Tibial nerve (tissue), 4 donors: ENCODE measurements at regions not wholly inside any gene's neighbourhood (a gene's known extent, or its start where the extent isn't known, plus 50 kb on each side); places are given as distances from the start of the nearest gene placed in this dataset.

Experiments used
- DNase-seq, 2 donors: peaks; one replicate each; pipeline ENCODE4 v3.0.0-alpha.2; 2019; ENCODE audit warnings: low spot score in 2 of 2
- H3K27ac ChIP-seq, 4 donors: fragments of 200-600 bp; sonication (generic) in 3 of 4; one replicate each; pipeline ENCODE4 v1.5.1; 2017 to 2019; ENCODE audit warnings: mild to moderate bottlenecking in 1 of 4
- H3K27me3 ChIP-seq, 2 donors: fragments of 200-600 bp; sonication (generic) in 1 of 2; one replicate each; pipeline versions ENCODE4 v1.5.1 to v1.6.0; 2017 to 2019
- H3K36me3 ChIP-seq, 3 donors: fragments of 200-600 bp; sonication (generic); one replicate each; pipeline ENCODE4 v1.5.1; 2018 to 2019
- H3K4me1 ChIP-seq, 4 donors: fragments of 200-600 bp; sonication (generic) in 3 of 4; one replicate each; pipeline ENCODE4 v1.5.1; 2017 to 2019
- H3K4me3 ChIP-seq, 4 donors: fragments of 200-600 bp; sonication (generic) in 3 of 4; one replicate each; pipeline ENCODE4 v1.5.1; 2017 to 2019; ENCODE audit warnings: mild to moderate bottlenecking in 1 of 4, moderate library complexity in 1 of 4
- H3K9me3 ChIP-seq, 4 donors: fragments of 200-600 bp; sonication (generic) in 3 of 4; one replicate each; pipeline ENCODE4 v1.5.1; 2017 to 2019
- EP300 ChIP-seq, 2 donors: sonication (generic); formaldehyde crosslinking; IDR thresholded peaks; one replicate each; pipeline ENCODE4 v1.6.1; 2017; ENCODE audit warnings: antibody characterized with exemption in 2 of 2, mild to moderate bottlenecking in 1 of 2
- POLR2A ChIP-seq, 2 donors: fragments of 450-650 bp; IDR thresholded peaks; one replicate each; pipeline ENCODE4 v1.6.1; 2017; ENCODE audit warnings: antibody characterized with exemption in 2 of 2, mild to moderate bottlenecking in 2 of 2, moderate library complexity in 2 of 2
- WGBS, 2 donors: methylation state at CpG; one replicate each; pipeline ENCODE4 v1.1.5; 2018; 5-methylcytosine and 5-hydroxymethylcytosine counted together
- TF ChIP-seq, protein P1 (sequence below), 5 experiments: fragments of 200-600 bp in 3 of 5; fragments of 450-650 bp in 2 of 5; sonication (generic) in 3 of 5; IDR thresholded peaks; one replicate each; pipeline ENCODE4 v1.5.1; 2016 to 2019; ENCODE audit warnings: antibody characterized with exemption in 5 of 5, mild to moderate bottlenecking in 3 of 5, moderate library complexity in 2 of 5

- Histone ChIP-seq H3K36me3 (no peaks in the 10 kb centered on the region), H3K4me3 (no peak overlapping the region), H3K4me1 (no peaks in the 10 kb centered on the region), H3K9me3 (no peaks in the 10 kb centered on the region), H3K27ac (no peak overlapping the region), H3K27me3 (no peaks in the 10 kb centered on the region)
- TF ChIP-seq EP300 (IDR thresholded peaks at IDR 0.05) (no peak), POLR2A (IDR thresholded peaks at IDR 0.05) (no peak)
- TF ChIP-seq, protein P1, sequence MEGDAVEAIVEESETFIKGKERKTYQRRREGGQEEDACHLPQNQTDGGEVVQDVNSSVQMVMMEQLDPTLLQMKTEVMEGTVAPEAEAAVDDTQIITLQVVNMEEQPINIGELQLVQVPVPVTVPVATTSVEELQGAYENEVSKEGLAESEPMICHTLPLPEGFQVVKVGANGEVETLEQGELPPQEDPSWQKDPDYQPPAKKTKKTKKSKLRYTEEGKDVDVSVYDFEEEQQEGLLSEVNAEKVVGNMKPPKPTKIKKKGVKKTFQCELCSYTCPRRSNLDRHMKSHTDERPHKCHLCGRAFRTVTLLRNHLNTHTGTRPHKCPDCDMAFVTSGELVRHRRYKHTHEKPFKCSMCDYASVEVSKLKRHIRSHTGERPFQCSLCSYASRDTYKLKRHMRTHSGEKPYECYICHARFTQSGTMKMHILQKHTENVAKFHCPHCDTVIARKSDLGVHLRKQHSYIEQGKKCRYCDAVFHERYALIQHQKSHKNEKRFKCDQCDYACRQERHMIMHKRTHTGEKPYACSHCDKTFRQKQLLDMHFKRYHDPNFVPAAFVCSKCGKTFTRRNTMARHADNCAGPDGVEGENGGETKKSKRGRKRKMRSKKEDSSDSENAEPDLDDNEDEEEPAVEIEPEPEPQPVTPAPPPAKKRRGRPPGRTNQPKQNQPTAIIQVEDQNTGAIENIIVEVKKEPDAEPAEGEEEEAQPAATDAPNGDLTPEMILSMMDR (IDR thresholded peaks at IDR 0.05) = no peak
- no peak for DNase-seq
- WGBS, 2 donors = 88 to 89% methylated on average over 1 of the region's 1 CpG
These were observed 90.0 kb upstream of the LYPLAL1 start for GRCh38 chr1:219083631-219084030.

DNA sequence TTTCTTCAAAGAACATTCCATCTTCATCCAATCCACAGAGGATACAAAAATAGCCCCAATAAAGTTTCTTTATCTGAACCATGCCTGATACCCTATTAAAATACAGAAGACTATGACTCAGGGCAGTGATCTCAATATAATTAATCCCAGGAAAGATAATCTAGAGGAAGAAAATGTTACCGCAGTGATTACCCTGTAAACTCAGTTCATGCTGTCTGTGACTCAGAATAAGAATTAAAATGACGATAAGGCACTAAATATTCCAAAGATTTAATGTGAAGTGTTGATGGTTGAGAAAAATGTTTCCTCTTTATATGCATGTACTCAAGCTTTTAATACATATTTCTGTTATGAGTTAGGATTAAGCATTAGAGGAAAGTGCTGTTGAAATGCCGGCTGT lies 88.6 kb upstream of the LYPLAL1 start:
- Histone ChIP-seq H3K36me3 (no peaks in the 10 kb centered on the region), H3K4me3 (no peak overlapping the region), H3K27ac (no peak overlapping the region), H3K4me1 (no peaks in the 10 kb centered on the region), H3K9me3 (no peaks in the 10 kb centered on the region), H3K27me3 (no peaks in the 10 kb centered on the region)
- no peak for DNase-seq
- WGBS, 2 donors = 67 to 79% methylated on average over 3 of the region's 3 CpGs
- TF ChIP-seq EP300 (IDR thresholded peaks at IDR 0.05) = no peak
- TF ChIP-seq, protein P1 (IDR thresholded peaks at IDR 0.05) = no peak
- TF ChIP-seq POLR2A (IDR thresholded peaks at IDR 0.05) = no peak

DNA sequence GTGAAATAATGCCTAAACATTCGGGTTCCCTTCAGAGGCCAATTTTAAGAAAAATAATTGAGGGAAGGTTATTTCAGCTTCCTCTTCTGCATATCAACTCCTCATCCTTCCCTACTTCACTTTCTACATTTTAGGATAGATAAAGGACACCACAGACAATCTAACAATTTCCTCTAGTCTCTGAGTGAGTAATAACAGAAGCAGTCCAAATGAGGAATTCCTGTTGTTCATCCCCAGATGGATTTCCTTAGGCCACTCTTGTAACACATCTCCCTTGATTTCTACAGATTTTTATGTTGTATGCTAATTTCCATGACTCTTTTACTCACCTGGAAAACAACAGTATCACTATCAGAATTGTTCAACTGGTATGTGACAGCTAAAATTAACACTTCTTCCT lies 87.7 kb upstream of the LYPLAL1 start:
- Histone ChIP-seq H3K36me3 (no peaks in the 10 kb centered on the region), H3K27ac (no peak overlapping the region), H3K9me3 (no peaks in the 10 kb centered on the region), H3K4me3 (no peak overlapping the region), H3K27me3 (no peaks in the 10 kb centered on the region), H3K4me1 (no peaks in the 10 kb centered on the region)
- TF ChIP-seq EP300 (IDR thresholded peaks at IDR 0.05) = no peak
- TF ChIP-seq, protein P1 (IDR thresholded peaks at IDR 0.05) = no peak
- no peak for TF ChIP-seq POLR2A (IDR thresholded peaks at IDR 0.05)
- DNase-seq = no peak
- 80 to 83% methylated on average over 1 of the region's 1 CpG for WGBS, 2 donors

- 31 to 41% methylated on average over 1 of the region's 1 CpG for WGBS, 2 donors
- H3K27me3 ChIP-seq = no peaks in the 10 kb centered on the region
- no peak overlapping the region for H3K4me3 ChIP-seq
- TF ChIP-seq EP300 (IDR thresholded peaks at IDR 0.05) (no peak), POLR2A (IDR thresholded peaks at IDR 0.05) (no peak)
- TF ChIP-seq, protein P1 (IDR thresholded peaks at IDR 0.05) = no peak
- H3K27ac ChIP-seq = no peak overlapping the region
- H3K36me3 ChIP-seq = no peaks in the 10 kb centered on the region
- no peak for DNase-seq
- H3K9me3 ChIP-seq = no peaks in the 10 kb centered on the region
- H3K4me1 ChIP-seq = no peaks in the 10 kb centered on the region
These were observed 86.7 kb upstream of the LYPLAL1 start for GRCh38 chr1:219086956-219087469.

GRCh38 chr1:219088778-219089557 lies 84.7 kb upstream of the LYPLAL1 start:
- TF ChIP-seq POLR2A (IDR thresholded peaks at IDR 0.05) (no peak), EP300 (IDR thresholded peaks at IDR 0.05) (peak in 1 of 2 donors; percentile 76)
- DNase-seq = peak; percentile 12 to 57
- H3K27me3 ChIP-seq = no peaks in the 10 kb centered on the region
- no peak overlapping the region for H3K4me3 ChIP-seq
- H3K36me3 ChIP-seq = no peaks in the 10 kb centered on the region
- peaks cover 0 to 12% (median 0%) of the 10 kb centered on the region in 4 donors for H3K9me3 ChIP-seq
- 82 to 89% methylated on average over 5 of the region's 5 CpGs for WGBS, 2 donors
- H3K4me1 ChIP-seq = no peaks in the 10 kb centered on the region
- no peak overlapping the region for H3K27ac ChIP-seq
